ENCODE measurements at regions not wholly inside any gene's neighbourhood (a gene's known extent, or its start where the extent isn't known, plus 50 kb on each side); places are given as distances from the start of the nearest gene placed in this dataset.

DNA sequence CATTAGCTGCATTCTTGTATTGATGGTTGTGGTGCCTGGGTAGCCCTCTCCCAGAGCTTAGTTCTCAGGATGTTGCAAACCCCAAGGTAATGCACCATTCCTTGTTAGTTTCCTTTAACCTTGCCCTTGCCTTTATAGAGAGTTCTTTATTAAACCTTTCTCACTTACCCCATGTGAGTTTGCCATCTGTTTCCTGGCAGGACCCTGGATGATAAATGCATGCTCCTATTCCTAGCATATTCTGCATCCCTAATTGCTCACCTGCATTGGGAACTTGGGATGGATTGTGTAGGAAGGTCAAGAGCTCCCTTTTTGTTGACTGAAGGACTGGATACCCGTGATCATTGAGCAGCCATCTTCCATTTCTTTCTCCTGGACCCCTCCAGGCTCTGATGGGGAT is 59.9 kb upstream of the AP1S2 start:
- no peak for DNase-seq

DNA sequence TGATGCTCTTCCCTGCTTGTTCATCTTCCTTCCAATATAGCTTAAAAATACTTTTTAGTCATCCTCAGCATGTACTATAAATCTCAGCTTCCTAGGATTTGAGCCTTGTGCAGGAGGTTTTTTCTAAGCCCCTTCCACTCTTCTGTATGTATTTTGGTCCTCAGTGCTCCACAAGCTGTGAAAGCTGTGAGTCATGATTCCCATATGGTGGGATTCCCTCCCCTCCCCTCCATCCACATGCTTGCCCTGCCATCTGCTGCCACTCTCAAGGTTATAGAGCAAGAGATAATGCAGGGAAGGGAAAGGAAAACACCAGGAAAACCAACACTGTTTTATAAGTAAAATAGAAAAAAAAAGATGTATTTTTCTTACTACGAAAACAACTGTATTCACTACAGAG is 58.5 kb upstream of the AP1S2 start:
- DNase-seq: no peak

DNA sequence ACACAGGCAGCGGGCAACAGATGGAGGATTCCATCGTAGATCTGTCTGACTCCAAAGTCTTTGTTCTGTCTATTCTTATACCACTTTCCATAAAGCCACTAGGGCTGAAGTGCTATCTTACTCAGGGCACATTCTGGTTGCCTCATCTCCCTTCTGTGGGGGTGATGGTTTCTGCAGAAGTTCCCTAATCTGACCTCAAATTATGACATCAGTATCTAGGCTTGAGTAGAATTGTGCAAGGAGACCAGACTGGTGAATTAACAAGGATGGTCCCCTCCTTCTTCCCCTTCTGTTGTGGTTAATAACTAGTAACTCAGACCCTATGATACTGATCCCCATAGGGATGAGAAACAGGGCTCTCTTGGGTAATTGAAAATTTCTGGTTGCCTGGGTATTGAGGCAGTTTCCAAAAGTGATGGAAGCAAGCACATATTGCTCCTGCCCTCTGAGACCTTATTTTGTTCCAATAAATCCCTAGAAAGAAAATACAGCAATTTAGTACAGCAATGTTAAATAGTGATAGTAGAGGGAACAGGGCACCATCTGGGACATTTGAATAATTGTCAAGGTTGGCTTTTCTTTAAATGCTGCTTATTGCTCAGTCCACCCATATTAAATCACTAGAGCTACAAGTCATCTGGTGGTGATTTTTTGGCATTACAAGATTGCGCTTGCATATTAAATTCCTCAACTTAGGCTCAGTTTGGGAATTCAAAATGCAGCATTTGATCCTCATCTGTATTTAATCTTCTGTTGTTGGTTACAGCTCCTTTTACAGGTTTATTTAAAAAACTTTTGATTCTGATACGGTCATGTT is 57.3 kb upstream of the AP1S2 start:
- DNase-seq: no peak

DNA sequence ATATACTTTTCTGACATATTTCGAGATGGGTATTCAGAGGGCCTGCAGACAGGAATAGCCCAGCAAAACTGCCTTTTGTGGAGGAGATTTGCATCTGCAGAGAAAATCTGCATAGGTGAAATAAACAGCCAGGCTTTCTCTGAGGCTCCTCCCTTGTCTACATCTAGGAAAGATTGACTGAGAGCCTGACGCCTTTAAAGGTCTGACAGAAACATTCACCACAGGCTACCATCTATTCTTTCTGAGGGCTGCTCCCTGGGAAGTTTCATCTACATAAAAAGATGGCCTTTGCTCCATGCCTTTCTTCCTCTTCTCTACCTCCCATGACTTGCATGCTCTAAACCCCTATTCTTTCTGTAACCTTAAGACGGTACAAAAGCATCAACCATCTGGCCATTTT is 55.0 kb upstream of the AP1S2 start:
- no peak for DNase-seq

DNA sequence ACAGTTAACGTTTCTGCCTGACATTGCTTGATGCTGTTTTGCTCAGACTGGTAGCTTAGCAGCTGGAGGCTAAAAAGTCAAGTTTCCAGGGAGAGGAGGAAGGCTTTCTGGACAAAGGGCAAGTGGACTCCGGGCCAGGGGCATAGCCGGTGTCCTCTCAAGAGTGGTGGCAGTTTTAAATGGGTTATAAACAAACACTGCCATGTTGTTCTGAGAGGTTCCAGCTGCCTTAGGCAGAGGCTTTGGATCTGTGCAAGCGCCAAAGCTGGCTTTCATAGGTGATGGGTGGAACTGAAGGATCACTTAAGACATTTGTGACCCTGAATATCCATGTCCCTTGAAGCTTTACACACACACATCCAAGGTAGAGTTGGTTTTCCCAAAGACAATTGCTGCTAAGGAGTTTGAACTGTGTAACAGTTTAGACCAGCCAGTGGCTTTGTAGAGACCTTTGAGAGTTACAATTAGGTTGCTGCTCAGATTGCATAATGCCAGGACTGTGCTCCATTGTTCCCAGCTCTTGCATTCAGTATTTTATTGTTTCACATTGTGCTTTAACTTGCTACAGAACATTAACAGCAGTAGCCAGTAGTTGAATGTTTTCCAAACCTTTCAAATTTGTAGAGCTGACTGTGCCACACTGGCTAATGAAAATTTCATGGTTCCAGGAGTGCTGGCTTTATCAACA is 54.1 kb upstream of the AP1S2 start:
- no peak for DNase-seq

DNA sequence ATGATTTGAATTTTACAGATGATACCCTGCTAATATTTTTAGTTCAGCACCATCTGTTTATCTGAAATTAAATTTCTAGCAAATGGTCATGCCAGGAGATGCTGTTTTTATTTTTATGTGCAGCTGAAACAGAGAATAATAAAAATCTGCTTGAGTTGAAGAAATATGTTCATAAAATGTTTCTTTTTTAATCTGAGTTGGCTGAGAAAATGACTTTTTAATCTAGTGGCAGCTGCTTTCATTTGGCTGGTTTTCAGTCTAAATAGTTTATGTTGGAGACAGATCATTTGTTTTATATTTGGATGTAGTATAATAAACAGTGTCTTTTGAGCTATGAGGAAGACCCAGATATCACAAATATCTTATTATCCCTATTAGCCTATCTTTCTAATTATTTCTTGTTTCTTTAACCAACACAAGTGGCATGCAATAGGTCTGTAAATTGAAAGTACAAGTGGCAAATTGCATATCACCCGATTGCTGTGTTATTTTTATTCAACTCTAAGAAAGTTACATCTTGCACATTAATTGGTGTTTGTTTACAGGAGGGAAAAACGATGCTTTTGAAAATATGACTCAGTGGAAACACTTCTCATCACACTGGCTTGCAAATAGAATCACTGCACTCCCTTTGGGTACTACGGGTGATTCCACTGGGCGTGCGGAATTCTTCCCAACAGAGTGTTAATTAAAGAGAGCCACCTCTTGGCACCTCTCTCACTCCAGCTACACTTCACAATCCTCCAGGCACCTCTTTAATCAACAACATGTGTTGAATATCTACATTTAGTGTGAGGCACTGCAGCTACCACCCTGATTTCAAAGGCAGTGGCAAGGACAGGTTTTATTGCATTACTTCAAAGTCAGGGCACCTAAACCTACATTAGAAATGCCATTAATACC is 51.7 kb upstream of the AP1S2 start:
- DNase-seq: no peak

All from activated CD4-positive, alpha-beta T cell treated with anti-CD3 and anti-CD28 coated beads, Interleukin-2, Interleukin-6, amounts not matched to agents 100 ng/mL and 50 ng/mL, durations not matched to agents 16 hours and 8 hours (primary cell).